ENCODE measurements at regions not wholly inside any gene's neighbourhood (a gene's known extent, or its start where the extent isn't known, plus 50 kb on each side); places are given as distances from the start of the nearest gene placed in this dataset.

- peak; percentile 24; the same call in 1 of the 2 replicates for ATAC-seq
- Mint-ChIP-seq H3K4me3 (no peak overlapping the region), H3K27me3 (ENCODE audit: low read depth) (no peaks in the 10 kb centered on the region), H3K9me3 (peaks cover 12% of the 10 kb centered on the region), H3K27ac (no peak overlapping the region), H3K4me1 (peaks cover 16% of the 10 kb centered on the region), H3K36me3 (peaks cover 9% of the 10 kb centered on the region)
- DNase-seq (ENCODE audit: low spot score): no peak
- ChIA-PET POLR2A (no interaction called here), CTCF (no interaction called here)
- TF ChIP-seq RELA (CRISPR knock-in tag; IDR thresholded peaks at IDR 0.05; ENCODE audit: borderline replicate concordance) (no peak), E2F5 (CRISPR knock-in tag; IDR thresholded peaks at IDR 0.05) (no peak), TEAD1 (CRISPR knock-in tag; IDR thresholded peaks at IDR 0.05) (no peak), PREB (CRISPR knock-in tag; IDR thresholded peaks at IDR 0.05; ENCODE audit: borderline replicate concordance) (no peak), AFF4 (CRISPR knock-in tag; IDR thresholded peaks at IDR 0.05; ENCODE audit: borderline replicate concordance) (no peak)
Observed at GRCh38 chr13:107778094-107778493, 437.2 kb downstream of the LIG4 start.

GRCh38 chr13:107770541-107770940 lies 444.8 kb downstream of the LIG4 start:
- DNase-seq (ENCODE audit: low spot score): no peak
- Mint-ChIP-seq H3K36me3 (0 out of 2 replicates have a peak, but pooled peaks cover 3% of the 10 kb centered on the region), H3K9me3 (peaks cover 3% of the 10 kb centered on the region; the same call in 1 of the 2 replicates), H3K27ac (peak overlapping the region; percentile 97), H3K4me1 (peaks cover 31% of the 10 kb centered on the region), H3K27me3 (ENCODE audit: low read depth) (no peaks in the 10 kb centered on the region), H3K4me3 (no peak overlapping the region)
- TF ChIP-seq FOXK1 (CRISPR knock-in tag; IDR thresholded peaks at IDR 0.05) (no peak), JUN (CRISPR knock-in tag; IDR thresholded peaks at IDR 0.05) (no peak), STAT6 (CRISPR knock-in tag; conservative IDR thresholded peaks at IDR 0.05; ENCODE audit: low read depth) (no peak), ELF4 (CRISPR knock-in tag; IDR thresholded peaks at IDR 0.05; ENCODE audit: low read depth) (no peak), NR2C2 (CRISPR knock-in tag; IDR thresholded peaks at IDR 0.05) (no peak), TEAD1 (CRISPR knock-in tag; IDR thresholded peaks at IDR 0.05) (no peak), ARID4B (CRISPR knock-in tag; IDR thresholded peaks at IDR 0.05; ENCODE audit: borderline replicate concordance) (no peak), ZNF425 (CRISPR knock-in tag; conservative IDR thresholded peaks at IDR 0.05) (no peak), ZNF121 (CRISPR knock-in tag; IDR thresholded peaks at IDR 0.05) (no peak)
- ChIA-PET CTCF (no interaction called here), POLR2A (interaction anchor here (1.2 kb wide), 1 partner anchor 9 kb away, joined by 3 read pairs; no protein-coding TSS in a partner anchor)
- ATAC-seq: peak; percentile 41
